Endothelial cell of umbilical vein (primary cell): ENCODE measurements at regions not wholly inside any gene's neighbourhood (a gene's known extent, or its start where the extent isn't known, plus 50 kb on each side); places are given as distances from the start of the nearest gene placed in this dataset.
"Not testable (repeated sequence)": the region's sequence is repeated elsewhere in the genome, so short reads cannot be mapped to it uniquely, and the experiment has no call there.

Experiments used
- BruUV-seq: library from RNA; stranded (reverse); fragments of 400-500 nt; replicated peaks from 2 replicates; lab custom pipeline; 2021; lab: Mats Ljungman, UMichigan
- CTCF ChIA-PET: fragments of 300-600, 350-600 bp; sonication (Branson Sonifier 250); formaldehyde crosslinking; loops from one replicate; lab custom pipeline; 2021; ENCODE audit warnings: antibody characterized with exemption, inconsistent platforms; lab: Charles Lee
- POLR2A ChIA-PET: fragments of 300-600, 350-600 bp; sonication (Branson Sonifier 250); formaldehyde crosslinking; loops from one replicate; lab custom pipeline; 2021; ENCODE audit warnings: antibody characterized with exemption, inconsistent platforms; lab: Charles Lee
- DNase-seq: peaks from one replicate; pipeline ENCODE4 v3.0.0-alpha.2; 2011; ENCODE audit warnings: low read depth, low spot score
- FAIRE-seq: peaks from 2 replicates; lab custom pipeline; 2011; peaks lifted over from hg19 to GRCh38; lab: Jason Lieb, UNC
- H2AFZ ChIP-seq: 2 replicates; pipeline ENCODE4 v1.6.0; 2012; ENCODE audit warnings: low read depth, low read length, control low read depth, inconsistent platforms
- H3K27ac ChIP-seq: 2 replicates; pipeline ENCODE4 v1.5.1; 2011; ENCODE audit warnings: low read depth, mild to moderate bottlenecking, control low read depth, low read length, moderate library complexity; ENCODE audit not compliant: insufficient read depth
- H3K27me3 ChIP-seq, 2 experiments: 2 replicates each; pipeline versions ENCODE4 v1.6.0 to v1.6.1; 2011; ENCODE audit warnings: low read length in 2 of 2, mixed read lengths in 1 of 2; ENCODE audit not compliant: control insufficient read depth in 2 of 2, insufficient read depth in 2 of 2
- H3K36me3 ChIP-seq, 2 experiments: 2 replicates in 1 of 2; 3 replicates in 1 of 2; pipeline ENCODE4 v1.5.1; 2011; ENCODE audit warnings: low read length in 2 of 2, mild to moderate bottlenecking in 1 of 2, moderate library complexity in 1 of 2; ENCODE audit not compliant: control insufficient read depth in 2 of 2, insufficient read depth in 2 of 2; ENCODE audit errors: extremely low read depth in 1 of 2
- H3K4me1 ChIP-seq: 3 replicates; pipeline ENCODE4 v1.5.1; 2011; ENCODE audit warnings: mild to moderate bottlenecking, low read length; ENCODE audit not compliant: control insufficient read depth, insufficient read depth; ENCODE audit errors: extremely low read depth
- H3K4me2 ChIP-seq: 2 replicates; pipeline ENCODE4 v1.6.1; 2011; ENCODE audit warnings: low read length, control low read depth, mixed read lengths; ENCODE audit not compliant: insufficient read depth
- H3K4me3 ChIP-seq, 3 experiments: fragments of 200-600 bp in 1 of 3; sonication (generic), shearing (Covaris generic) in 1 of 3; replicated peaks in 1 of 3; 2 replicates each; pipeline ENCODE4 v1.5.1; 2011 to 2016; ENCODE audit warnings: control low read depth in 3 of 3, low read length in 3 of 3, mild to moderate bottlenecking in 2 of 3, inconsistent platforms in 1 of 3, low read depth in 1 of 3, moderate library complexity in 1 of 3; ENCODE audit not compliant: insufficient read depth in 1 of 3
- H3K79me2 ChIP-seq: 2 replicates; pipeline ENCODE4 v1.6.0; 2012; ENCODE audit warnings: low read length, inconsistent platforms; ENCODE audit not compliant: control insufficient read depth, insufficient read depth
- H3K9ac ChIP-seq: replicated peaks from 2 replicates; pipeline ENCODE3; 2011; ENCODE audit warnings: low read length, control low read depth; ENCODE audit not compliant: insufficient read depth; ENCODE audit errors: extremely low read depth
- H3K9me1 ChIP-seq: replicated peaks from 3 replicates; pipeline ENCODE4 v1.6.0; 2011; ENCODE audit warnings: mild to moderate bottlenecking, low read length; ENCODE audit not compliant: control insufficient read depth, insufficient read depth; ENCODE audit errors: extremely low read depth
- H3K9me3 ChIP-seq: replicated peaks from 2 replicates; pipeline ENCODE4 v1.5.1; 2012; ENCODE audit warnings: low read length, inconsistent platforms; ENCODE audit not compliant: control insufficient read depth, insufficient read depth
- H4K20me1 ChIP-seq: replicated peaks from 2 replicates; pipeline ENCODE3; 2011; ENCODE audit warnings: mild to moderate bottlenecking, low read length; ENCODE audit not compliant: control insufficient read depth, insufficient read depth; ENCODE audit errors: extremely low read depth
- CTCF ChIP-seq, 2 donors: IDR thresholded peaks; 1 replicate in 1 of 2; 2 replicates in 1 of 2; pipeline ENCODE4 v1.5.1; 2011; ENCODE audit warnings: low read length in 2 of 2, mild to moderate bottlenecking in 2 of 2, moderate library complexity in 2 of 2, control low read depth in 1 of 2, inconsistent platforms in 1 of 2, low read depth in 1 of 2; ENCODE audit not compliant: insufficient read depth in 1 of 2; ENCODE audit errors: extremely low read depth in 1 of 2
- EZH2 ChIP-seq: IDR thresholded peaks from 2 replicates; pipeline ENCODE4 v1.6.1; 2012; ENCODE audit warnings: borderline replicate concordance, low read depth, mild to moderate bottlenecking, moderate library complexity, low read length, inconsistent platforms; ENCODE audit not compliant: severe bottlenecking
- FOS ChIP-seq: IDR thresholded peaks from 2 replicates; pipeline ENCODE4 v1.6.1; 2011; ENCODE audit warnings: mild to moderate bottlenecking, low read length, moderate library complexity, borderline replicate concordance; ENCODE audit not compliant: insufficient read depth
- GATA2 ChIP-seq: IDR thresholded peaks from 2 replicates; pipeline ENCODE4 v1.7.0; 2011; ENCODE audit warnings: low read depth, mild to moderate bottlenecking, moderate library complexity, mixed read lengths, low read length; ENCODE audit not compliant: insufficient read length, insufficient read depth
- JUN ChIP-seq: IDR thresholded peaks from 2 replicates; pipeline ENCODE4 v1.6.1; 2011; ENCODE audit warnings: borderline replicate concordance, low read depth; ENCODE audit not compliant: insufficient read length, insufficient read depth
- MAX ChIP-seq: IDR thresholded peaks from 2 replicates; pipeline ENCODE4 v1.6.1; 2011; ENCODE audit not compliant: insufficient read depth, insufficient read length
- MYC ChIP-seq: IDR thresholded peaks from one replicate; pipeline ENCODE4 v1.6.1; 2011; ENCODE audit warnings: mild to moderate bottlenecking, low read depth, low read length
- POLR2A ChIP-seq: IDR thresholded peaks from 2 replicates; pipeline ENCODE4 v1.6.1; 2012; ENCODE audit warnings: low read depth, mild to moderate bottlenecking, control low read depth, low read length
- POLR2AphosphoS5 ChIP-seq: IDR thresholded peaks from 2 replicates; pipeline ENCODE4 v1.6.1; 2012; ENCODE audit warnings: low read depth, mild to moderate bottlenecking, control low read depth, low read length, moderate library complexity; ENCODE audit not compliant: insufficient read depth
- dilution Hi-C: fragments of 300-500 bp; cut with MboI; formaldehyde crosslinking; loops from one replicate; pipeline ENCODE4 v1.15.0; 2019; ENCODE audit warnings: low sequenced_read_pairs; ENCODE audit not compliant: extremely low pct_ligation_motif_present
- intact Hi-C: fragments of 100-400 bp; cut with micrococcal nuclease; formaldehyde crosslinking; loops from one replicate; pipeline ENCODE4 v1.10.0; 2022

GRCh38 chr5:7268722-7269121 is 127.2 kb upstream of the ADCY2 start:
- H3K79me2 ChIP-seq, H3K9ac ChIP-seq, H3K36me3 ChIP-seq, H3K4me1 ChIP-seq, H3K9me1 ChIP-seq, H3K27me3 ChIP-seq, DNase-seq, POLR2A ChIA-PET, BruUV-seq, H4K20me1 ChIP-seq, FAIRE-seq, dilution Hi-C loops, H3K27ac ChIP-seq, H2AFZ ChIP-seq, H3K4me2 ChIP-seq, H3K4me3 ChIP-seq, H3K9me3 ChIP-seq, CTCF ChIA-PET, intact Hi-C loops: not testable (repeated sequence)

- Histone ChIP-seq H3K79me2 (no peaks in the 10 kb centered on the region), H3K9ac (no peak overlapping the region), H3K27me3 (no peaks in the 10 kb centered on the region), H3K9me1 (no peaks in the 10 kb centered on the region), H3K36me3 (no peaks in the 10 kb centered on the region), H3K4me2 (no peak overlapping the region), H3K9me3 (peaks cover 2% of the 10 kb centered on the region), H3K27ac (no peak overlapping the region), H4K20me1 (no peaks in the 10 kb centered on the region), H2AFZ (no peak overlapping the region), H3K4me3 (no peak overlapping the region), H3K4me1 (no peaks in the 10 kb centered on the region)
- ChIA-PET POLR2A (no interaction called here), CTCF (no interaction called here)
- FAIRE-seq (no peak), DNase-seq (no peak)
- intact Hi-C loops = no loop called here
- dilution Hi-C loops = no loop called here
- TF ChIP-seq MYC (no peak), POLR2A (no peak), GATA2 (no peak), CTCF (IDR thresholded peaks at IDR 0.05; ENCODE audit: extremely low read depth in 1 of 2, insufficient read depth in 1 of 2, low read depth in 1 of 2, low read length in 2 of 2) (no peak), POLR2AphosphoS5 (no peak), JUN (no peak), MAX (no peak), EZH2 (no peak), FOS (no peak)
- no TSS peak for BruUV-seq
These were observed 126.2 kb upstream of the ADCY2 start for GRCh38 chr5:7269591-7270274.
